HUES48 (cell line): ENCODE measurements at regions not wholly inside any gene's neighbourhood (a gene's known extent, or its start where the extent isn't known, plus 50 kb on each side); places are given as distances from the start of the nearest gene placed in this dataset.

ENCODE experiments used
- H3K27ac ChIP-seq: one replicate; pipeline ENCODE4 v1.7.0; 2013; ENCODE audit warnings: low read depth, low read length, inconsistent platforms
- H3K27me3 ChIP-seq: 2 replicates; pipeline ENCODE4 v1.6.1; 2013; ENCODE audit warnings: mild to moderate bottlenecking, low read length; ENCODE audit not compliant: control insufficient read depth, insufficient read depth
- H3K36me3 ChIP-seq: 2 replicates; pipeline ENCODE4 v1.6.1; 2013; ENCODE audit warnings: low read length; ENCODE audit not compliant: control insufficient read depth, insufficient read depth
- H3K4me1 ChIP-seq: 2 replicates; pipeline ENCODE4 v1.6.1; 2013; ENCODE audit warnings: mild to moderate bottlenecking, low read length; ENCODE audit not compliant: control insufficient read depth, insufficient read depth
- H3K4me3 ChIP-seq: 2 replicates; pipeline ENCODE4 v1.5.1; 2013; ENCODE audit warnings: mild to moderate bottlenecking, low read depth, low read length
- H3K9ac ChIP-seq: 2 replicates; pipeline ENCODE4 v1.6.1; 2013; ENCODE audit warnings: mild to moderate bottlenecking, low read depth, low read length, moderate library complexity
- H3K9me3 ChIP-seq: 2 replicates; pipeline ENCODE4 v1.6.1; 2013; ENCODE audit warnings: low read length; ENCODE audit not compliant: control insufficient read depth, insufficient read depth

- H3K9ac ChIP-seq = no peak overlapping the region
- H3K36me3 ChIP-seq = no peaks in the 10 kb centered on the region
These were observed 1194.3 kb upstream of the CDH8 start for GRCh38 chr16:63230421-63231040.

GRCh38 chr16:63228259-63228658 is 1192.0 kb upstream of the CDH8 start:
- no peaks in the 10 kb centered on the region for H3K9me3 ChIP-seq
- H3K4me3 ChIP-seq = no peak overlapping the region
- H3K36me3 ChIP-seq = no peaks in the 10 kb centered on the region
- H3K27ac ChIP-seq = no peak overlapping the region
- no peaks in the 10 kb centered on the region for H3K27me3 ChIP-seq
- H3K4me1 ChIP-seq = no peaks in the 10 kb centered on the region
- no peak overlapping the region for H3K9ac ChIP-seq

More at GRCh38 chr16:63230421-63231040, 1194.3 kb upstream of the CDH8 start:
- Histone ChIP-seq H3K27ac (no peak overlapping the region), H3K4me3 (no peak overlapping the region), H3K9me3 (no peaks in the 10 kb centered on the region), H3K4me1 (no peaks in the 10 kb centered on the region), H3K27me3 (no peaks in the 10 kb centered on the region)

DNA sequence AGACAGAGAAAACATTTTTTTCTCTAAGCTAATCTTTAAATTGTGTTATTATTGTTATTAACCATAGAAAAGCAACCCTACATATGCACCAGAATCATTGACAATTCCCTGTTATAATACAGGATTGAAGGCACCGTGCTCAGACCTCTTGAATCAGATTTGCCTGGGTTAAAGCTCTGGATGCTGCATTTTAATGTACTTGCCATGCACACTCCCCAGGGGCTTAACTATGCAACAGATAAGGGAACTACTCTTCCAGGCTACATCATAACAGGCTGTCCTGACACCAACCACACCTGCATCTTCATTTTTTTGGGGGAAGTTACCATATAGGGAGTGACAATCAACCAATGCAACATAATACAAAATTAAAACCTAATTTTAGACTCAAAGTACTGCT is 1187.6 kb upstream of the CDH8 start:
- no peak overlapping the region for H3K9ac ChIP-seq
- H3K27ac ChIP-seq = no peak overlapping the region
- H3K4me3 ChIP-seq = no peak overlapping the region
- H3K9me3 ChIP-seq = no peaks in the 10 kb centered on the region
- no peaks in the 10 kb centered on the region for H3K36me3 ChIP-seq
- H3K4me1 ChIP-seq = no peaks in the 10 kb centered on the region
- H3K27me3 ChIP-seq = no peaks in the 10 kb centered on the region

GRCh38 chr16:63216696-63217423 is 1180.6 kb upstream of the CDH8 start:
- H3K27ac ChIP-seq = no peak overlapping the region
- H3K27me3 ChIP-seq = no peaks in the 10 kb centered on the region
- no peak overlapping the region for H3K4me3 ChIP-seq
- peaks cover 4% of the 10 kb centered on the region; the same call in 1 of the 2 replicates for H3K4me1 ChIP-seq
- H3K36me3 ChIP-seq = no peaks in the 10 kb centered on the region
- no peak overlapping the region for H3K9ac ChIP-seq
- no peaks in the 10 kb centered on the region for H3K9me3 ChIP-seq

- H3K36me3 ChIP-seq = no peaks in the 10 kb centered on the region
These were observed 1165.6 kb upstream of the CDH8 start for GRCh38 chr16:63201851-63202250.

GRCh38 chr16:63200940-63201339 is 1164.7 kb upstream of the CDH8 start:
- no peak overlapping the region for H3K27ac ChIP-seq
- no peaks in the 10 kb centered on the region for H3K4me1 ChIP-seq
- H3K4me3 ChIP-seq = no peak overlapping the region
- no peaks in the 10 kb centered on the region for H3K27me3 ChIP-seq
- H3K9ac ChIP-seq = no peak overlapping the region
- no peaks in the 10 kb centered on the region for H3K9me3 ChIP-seq
- H3K36me3 ChIP-seq = no peaks in the 10 kb centered on the region

More at GRCh38 chr16:63201851-63202250, 1165.6 kb upstream of the CDH8 start:
- no peaks in the 10 kb centered on the region for H3K9me3 ChIP-seq
- no peaks in the 10 kb centered on the region for H3K27me3 ChIP-seq
- no peaks in the 10 kb centered on the region for H3K4me1 ChIP-seq
- no peak overlapping the region for H3K4me3 ChIP-seq
- no peak overlapping the region for H3K27ac ChIP-seq
- no peak overlapping the region for H3K9ac ChIP-seq

DNA sequence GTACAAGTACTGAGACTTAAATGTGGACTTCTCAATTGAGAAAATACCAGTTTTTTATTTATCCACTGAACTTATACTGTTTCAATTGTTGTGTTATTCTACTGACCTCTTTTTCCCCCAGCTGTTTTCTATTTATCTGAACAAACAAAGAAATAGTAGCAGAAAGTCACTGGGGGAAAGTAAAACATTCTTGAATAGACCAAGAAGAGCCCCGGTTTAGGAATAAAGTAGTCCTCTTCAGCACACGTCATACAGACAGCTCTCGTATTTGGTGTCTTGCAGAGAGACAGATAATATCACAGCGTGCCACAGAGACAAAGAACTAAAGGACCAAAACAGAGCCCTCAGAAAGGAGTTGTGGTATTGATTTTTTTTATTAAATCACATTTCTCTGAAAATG is 1159.1 kb upstream of the CDH8 start:
- Histone ChIP-seq H3K4me1 (no peaks in the 10 kb centered on the region), H3K4me3 (no peak overlapping the region), H3K27me3 (no peaks in the 10 kb centered on the region), H3K36me3 (no peaks in the 10 kb centered on the region), H3K9me3 (no peaks in the 10 kb centered on the region), H3K9ac (no peak overlapping the region), H3K27ac (no peak overlapping the region)

DNA sequence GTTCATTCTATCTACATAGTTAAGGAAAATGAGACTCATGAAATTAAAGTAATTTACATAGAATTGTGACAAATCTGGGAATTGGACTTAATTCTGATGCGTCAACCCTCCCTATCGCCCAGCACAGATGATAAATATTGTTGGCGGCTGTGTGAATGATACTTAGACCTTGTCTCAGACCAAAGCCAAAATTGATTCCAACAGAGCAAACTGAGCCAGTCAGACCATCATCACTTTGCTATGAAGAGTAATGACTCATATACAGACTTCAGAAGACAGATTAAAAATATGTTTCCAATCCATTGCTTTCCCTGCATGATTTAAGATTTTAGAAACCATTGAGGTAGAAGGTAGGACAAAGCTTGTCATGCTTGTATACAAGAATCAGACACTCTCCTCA is 1156.7 kb upstream of the CDH8 start:
- H3K27ac ChIP-seq = no peak overlapping the region
- no peak overlapping the region for H3K4me3 ChIP-seq
- no peak overlapping the region for H3K9ac ChIP-seq
- no peaks in the 10 kb centered on the region for H3K9me3 ChIP-seq
- H3K36me3 ChIP-seq = no peaks in the 10 kb centered on the region
- H3K4me1 ChIP-seq = peaks cover 5% of the 10 kb centered on the region; the same call in 1 of the 2 replicates
- H3K27me3 ChIP-seq = no peaks in the 10 kb centered on the region

DNA sequence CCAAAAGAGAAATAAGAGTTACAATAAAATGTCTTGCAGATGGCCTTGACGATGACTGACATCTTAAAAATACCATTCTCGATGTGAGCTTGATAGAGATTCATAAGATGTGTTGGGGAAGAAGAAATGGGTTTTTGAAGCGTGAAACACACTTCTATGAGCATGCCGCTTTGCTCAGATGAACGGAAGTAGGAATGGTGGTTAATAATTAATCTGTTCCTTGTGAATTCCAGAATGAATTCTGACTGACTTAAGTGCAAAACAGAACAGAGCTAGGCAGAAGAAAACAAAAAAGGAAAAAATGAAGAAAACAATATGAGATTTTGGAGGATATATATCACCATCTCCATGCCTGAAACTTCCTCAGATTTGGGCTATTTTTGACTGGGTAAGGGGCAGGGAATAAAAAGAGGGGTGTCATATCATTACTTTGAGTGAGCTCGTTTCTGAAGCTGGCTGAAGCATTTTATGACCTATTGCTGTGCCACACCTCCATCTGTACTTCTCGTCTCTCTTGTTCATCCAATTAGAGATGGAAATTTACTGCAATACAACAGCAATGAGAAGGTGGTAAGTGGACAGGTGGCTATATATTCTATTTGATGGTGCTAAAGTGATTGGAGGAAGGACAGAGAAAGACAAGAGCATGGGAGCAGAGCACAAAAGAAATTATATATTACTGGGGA is 1152.0 kb upstream of the CDH8 start:
- Histone ChIP-seq H3K27ac (no peak overlapping the region), H3K4me3 (no peak overlapping the region), H3K27me3 (no peaks in the 10 kb centered on the region), H3K4me1 (peaks cover 13% of the 10 kb centered on the region), H3K9me3 (no peaks in the 10 kb centered on the region), H3K36me3 (no peaks in the 10 kb centered on the region), H3K9ac (no peak overlapping the region)

GRCh38 chr16:63187638-63188037 is 1151.4 kb upstream of the CDH8 start:
- H3K4me1 ChIP-seq = peaks cover 13% of the 10 kb centered on the region
- no peak overlapping the region for H3K27ac ChIP-seq
- no peak overlapping the region for H3K4me3 ChIP-seq
- H3K36me3 ChIP-seq = no peaks in the 10 kb centered on the region
- H3K27me3 ChIP-seq = no peaks in the 10 kb centered on the region
- no peaks in the 10 kb centered on the region for H3K9me3 ChIP-seq
- H3K9ac ChIP-seq = no peak overlapping the region

DNA sequence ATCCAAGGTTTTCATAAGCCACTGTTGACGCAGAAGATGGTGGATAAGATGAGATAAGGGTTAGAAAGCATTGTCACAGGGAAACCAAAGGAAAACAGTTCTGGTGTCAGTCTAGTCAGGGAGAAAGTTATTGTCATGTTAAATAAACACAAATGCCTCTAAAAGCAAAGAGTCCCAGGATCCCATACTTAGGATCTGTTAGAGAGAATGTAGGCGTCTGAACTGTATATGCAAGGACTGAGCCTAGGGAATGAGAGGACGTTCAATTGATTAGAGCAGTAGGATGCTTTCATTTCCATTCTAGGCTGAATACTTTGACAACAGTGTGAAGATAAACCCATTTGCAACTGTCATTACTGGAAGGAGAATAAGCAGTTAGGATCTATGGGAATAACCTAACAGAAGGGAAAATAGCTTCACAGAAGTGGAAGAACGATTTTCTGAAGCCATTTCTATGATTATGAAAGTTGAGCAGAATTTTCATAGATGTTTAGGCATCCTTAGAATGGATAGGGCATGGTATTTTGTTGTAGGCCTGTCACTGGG is 1149.1 kb upstream of the CDH8 start:
- Histone ChIP-seq H3K27ac (peak overlapping the region; percentile 57), H3K9me3 (no peaks in the 10 kb centered on the region), H3K9ac (no peak overlapping the region), H3K4me1 (peaks cover 13% of the 10 kb centered on the region), H3K27me3 (no peaks in the 10 kb centered on the region), H3K36me3 (no peaks in the 10 kb centered on the region), H3K4me3 (no peak overlapping the region)
